GM12891 (cell line): ENCODE measurements at regions not wholly inside any gene's neighbourhood (a gene's known extent, or its start where the extent isn't known, plus 50 kb on each side); places are given as distances from the start of the nearest gene placed in this dataset.

Experiments used
- DNase-seq: peaks from one replicate; pipeline ENCODE4 v3.0.0; 2011; ENCODE audit warnings: low spot score; ENCODE audit not compliant: insufficient read length
- FAIRE-seq: peaks from 2 replicates; lab custom pipeline; 2011; peaks lifted over from hg19 to GRCh38; lab: Jason Lieb, UNC
- PAX5 ChIP-seq: IDR thresholded peaks from 2 replicates; pipeline ENCODE4 v1.6.1; 2011; ENCODE audit warnings: low read length, moderate library complexity, mild to moderate bottlenecking; ENCODE audit not compliant: insufficient read depth, severe bottlenecking
- POLR2A ChIP-seq: IDR thresholded peaks from 2 replicates; pipeline ENCODE4 v1.6.1; 2011; ENCODE audit warnings: low read depth, low read length, control low read depth
- POLR2AphosphoS5 ChIP-seq: IDR thresholded peaks from 2 replicates; pipeline ENCODE4 v1.6.1; 2011; ENCODE audit warnings: low read depth, low read length, control low read depth
- POU2F2 ChIP-seq: IDR thresholded peaks from 2 replicates; pipeline ENCODE4 v1.6.1; 2011; ENCODE audit warnings: low read depth, mild to moderate bottlenecking, control low read depth, low read length, moderate library complexity
- SPI1 ChIP-seq: IDR thresholded peaks from 2 replicates; pipeline ENCODE4 v1.6.1; 2011; ENCODE audit warnings: low read depth, low read length, control low read depth
- TAF1 ChIP-seq: IDR thresholded peaks from 2 replicates; pipeline ENCODE4 v1.6.1; 2011; ENCODE audit warnings: low read depth, low read length, control low read depth

GRCh38 chr15:93501946-93502345 is 412.9 kb upstream of the RGMA start:
- no peak for TF ChIP-seq POU2F2
- no peak for TF ChIP-seq SPI1
- TF ChIP-seq POLR2AphosphoS5: no peak
- TF ChIP-seq POLR2A: no peak
- no peak for TF ChIP-seq TAF1
- TF ChIP-seq PAX5: no peak
- FAIRE-seq: no peak
- no peak for DNase-seq

DNA sequence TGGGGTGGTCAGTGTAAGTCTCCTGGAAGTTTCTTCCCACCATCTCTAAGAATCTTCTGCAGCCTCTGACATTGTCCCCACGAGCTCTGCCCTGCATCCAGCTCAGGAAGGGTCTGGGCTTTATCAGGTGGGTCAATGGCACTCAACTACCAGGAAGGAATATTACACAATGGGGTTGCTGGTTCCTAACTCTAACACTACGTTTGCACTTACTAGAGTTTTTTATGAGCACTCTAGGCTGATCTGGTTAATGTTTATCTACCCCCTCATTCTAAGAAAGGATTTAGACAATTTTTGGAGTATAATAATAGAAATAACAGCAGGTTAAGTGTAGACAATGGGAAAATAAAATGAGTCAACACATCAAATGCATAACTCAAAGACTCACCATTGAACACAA is 411.1 kb upstream of the RGMA start:
- TF ChIP-seq POLR2A (no peak), TAF1 (no peak), PAX5 (no peak), SPI1 (no peak), POLR2AphosphoS5 (no peak), POU2F2 (no peak)
- FAIRE-seq (no peak), DNase-seq (no peak)

GRCh38 chr15:93497291-93497690 is 408.3 kb upstream of the RGMA start:
- TF ChIP-seq TAF1 (no peak), POU2F2 (no peak), POLR2A (no peak), PAX5 (no peak)
- FAIRE-seq: no peak
- DNase-seq: no peak

GRCh38 chr15:93496888-93497287 is 407.9 kb upstream of the RGMA start:
- FAIRE-seq: no peak
- no peak for DNase-seq
- TF ChIP-seq POLR2AphosphoS5 (no peak), PAX5 (no peak), POU2F2 (no peak), TAF1 (no peak), POLR2A (no peak), SPI1 (no peak)

DNA sequence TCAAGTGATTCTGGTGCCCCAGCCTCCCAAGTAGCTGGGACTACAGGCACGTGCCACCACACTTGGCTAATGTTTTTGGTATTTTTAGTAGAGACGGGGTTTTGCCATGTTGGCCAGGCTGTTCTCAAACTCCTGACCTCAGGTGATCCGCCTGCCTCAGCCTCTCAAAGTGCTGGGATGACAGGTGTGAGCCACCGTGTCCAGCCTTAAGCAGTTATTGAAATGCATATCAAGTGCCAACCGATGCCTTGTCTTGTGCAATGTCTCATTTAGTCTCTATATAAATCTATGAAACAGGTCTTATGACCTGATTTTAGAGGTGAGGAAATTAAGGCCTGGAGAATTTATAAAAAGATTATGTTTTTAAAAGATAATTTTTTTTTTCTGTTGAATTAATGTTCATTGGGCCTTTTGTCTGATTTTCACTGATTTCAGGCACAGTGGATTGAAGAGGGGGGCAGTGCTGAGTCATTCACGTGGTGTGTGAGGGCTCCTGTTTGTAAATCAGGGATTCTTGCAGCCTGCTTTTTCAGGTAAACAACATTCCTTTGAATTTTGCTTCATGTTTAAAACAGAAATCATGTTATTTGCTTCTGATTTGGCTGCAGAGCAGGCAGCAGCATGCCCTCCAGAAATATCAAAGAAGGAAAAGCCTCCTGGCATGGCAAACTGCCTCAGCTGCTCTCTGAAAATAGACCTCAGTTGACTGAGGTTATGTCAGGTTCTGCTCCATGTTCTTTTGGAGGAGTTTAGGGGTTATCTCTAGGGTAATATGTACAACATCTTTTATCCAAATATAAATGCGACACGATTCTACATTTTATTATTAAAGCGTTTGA is 407.0 kb upstream of the RGMA start:
- no peak for FAIRE-seq
- no peak for DNase-seq
- TF ChIP-seq POLR2AphosphoS5 (no peak), SPI1 (no peak), TAF1 (no peak), PAX5 (no peak), POLR2A (no peak), POU2F2 (no peak)

GRCh38 chr15:93493172-93493571 is 404.2 kb upstream of the RGMA start:
- no peak for TF ChIP-seq TAF1
- TF ChIP-seq POLR2A: no peak
- TF ChIP-seq POLR2AphosphoS5: no peak
- no peak for TF ChIP-seq SPI1
- TF ChIP-seq POU2F2: no peak
- TF ChIP-seq PAX5: no peak
- DNase-seq (no peak), FAIRE-seq (no peak)

GRCh38 chr15:93491291-93491690 is 402.3 kb upstream of the RGMA start:
- TF ChIP-seq PAX5 (no peak), SPI1 (no peak), POLR2A (no peak), TAF1 (no peak), POU2F2 (no peak), POLR2AphosphoS5 (no peak)
- FAIRE-seq (no peak), DNase-seq (no peak)

GRCh38 chr15:93488296-93488713 is 399.3 kb upstream of the RGMA start:
- no peak for FAIRE-seq
- no peak for DNase-seq
- no peak for TF ChIP-seq PAX5
- no peak for TF ChIP-seq POU2F2
- no peak for TF ChIP-seq POLR2AphosphoS5
- no peak for TF ChIP-seq SPI1
- TF ChIP-seq POLR2A: no peak
- TF ChIP-seq TAF1: no peak

- TF ChIP-seq PAX5 (no peak), SPI1 (no peak), POLR2AphosphoS5 (no peak), POLR2A (no peak), TAF1 (no peak), POU2F2 (no peak)
- no peak for FAIRE-seq
Measured at GRCh38 chr15:93486407-93487117, 397.6 kb upstream of the RGMA start.

More at GRCh38 chr15:93486407-93487117, 397.6 kb upstream of the RGMA start:
- no peak for DNase-seq
